GM18861 (cell line): ENCODE measurements at regions not wholly inside any gene's neighbourhood (a gene's known extent, or its start where the extent isn't known, plus 50 kb on each side); places are given as distances from the start of the nearest gene placed in this dataset.
"Not testable (repeated sequence)": the region's sequence is repeated elsewhere in the genome, so short reads cannot be mapped to it uniquely, and the experiment has no call there.

Experiments used
- ATAC-seq: cut with Tn5 transposase; IDR thresholded peaks from one replicate; pipeline ENCODE4 v1.9.1; 2021; ENCODE audit not compliant: unreplicated experiment

DNA sequence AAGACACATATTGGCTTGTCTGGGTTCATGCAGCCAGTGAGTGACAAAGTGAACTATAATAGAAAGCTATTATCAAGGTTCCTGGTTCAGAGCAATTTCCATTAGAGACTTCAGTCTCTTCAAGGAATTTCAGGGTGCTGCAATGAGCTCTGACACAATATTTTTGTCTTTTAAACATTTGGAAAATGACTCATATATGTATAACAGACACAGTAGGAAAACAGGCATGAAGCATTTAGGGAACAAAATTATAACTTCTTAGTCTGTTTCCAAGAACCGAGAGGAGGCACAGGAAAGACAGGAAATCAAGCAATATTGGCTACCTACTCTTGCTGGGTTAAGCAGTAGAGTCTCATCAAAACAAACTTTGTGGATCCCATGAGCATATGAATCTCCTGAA, 170.4 kb downstream of the PTPRC start:
- no peak for ATAC-seq

DNA sequence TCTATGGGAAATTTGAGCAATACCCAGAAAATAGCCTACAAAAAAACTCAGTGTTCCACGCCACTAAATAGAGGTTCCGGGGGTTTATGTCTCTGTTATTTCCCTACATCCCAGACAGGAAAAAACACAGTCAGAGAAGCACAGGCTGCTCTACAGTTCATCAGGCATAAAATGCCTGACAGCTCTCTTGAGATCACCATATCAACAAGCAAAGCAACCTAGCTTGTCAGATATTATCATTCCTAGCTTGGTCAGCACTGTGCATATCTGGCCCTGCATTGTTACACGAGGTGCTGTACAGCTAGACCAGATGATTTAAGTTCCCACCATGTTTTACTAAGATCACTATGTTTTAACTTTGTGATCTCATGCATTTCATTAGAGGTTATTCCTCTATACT, 172.6 kb downstream of the PTPRC start:
- ATAC-seq = no peak

DNA sequence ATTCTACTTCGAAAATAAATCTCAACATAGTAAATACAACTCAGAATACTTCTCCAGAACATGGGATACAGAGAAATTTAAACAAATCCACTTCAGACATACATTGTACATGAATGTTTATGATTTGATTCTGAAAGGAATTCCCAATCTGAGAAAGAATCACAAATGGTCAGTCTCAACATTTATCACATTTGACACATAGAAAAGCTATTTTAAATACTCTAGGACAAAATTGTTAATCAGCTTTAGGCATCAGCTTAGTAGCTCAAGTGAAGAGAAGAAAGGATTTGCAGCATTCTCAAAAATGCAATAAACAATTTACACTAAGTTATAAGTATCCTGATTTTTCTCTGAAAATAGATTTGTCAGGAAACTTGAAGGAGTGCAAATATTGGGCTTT, 184.8 kb downstream of the PTPRC start:
- ATAC-seq = no peak

DNA sequence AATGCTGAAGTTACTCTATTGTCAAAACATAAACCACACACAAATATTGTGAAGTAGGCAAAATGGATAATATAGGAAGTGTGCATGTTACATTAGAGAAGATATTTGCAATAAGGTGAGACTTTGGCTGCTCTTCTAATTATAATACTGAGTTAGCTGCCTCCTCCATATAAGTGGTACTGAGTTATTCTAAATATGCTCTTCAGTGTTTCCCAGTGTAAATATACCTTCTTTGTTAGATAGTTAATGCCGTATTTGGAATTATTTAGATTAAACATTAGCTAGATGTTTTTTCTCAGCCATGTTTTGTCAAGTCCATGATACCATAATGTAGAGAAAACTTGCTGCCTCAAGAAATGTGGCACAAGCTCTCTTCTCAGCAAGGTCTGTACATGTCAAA, 186.4 kb downstream of the PTPRC start:
- no peak for ATAC-seq

DNA sequence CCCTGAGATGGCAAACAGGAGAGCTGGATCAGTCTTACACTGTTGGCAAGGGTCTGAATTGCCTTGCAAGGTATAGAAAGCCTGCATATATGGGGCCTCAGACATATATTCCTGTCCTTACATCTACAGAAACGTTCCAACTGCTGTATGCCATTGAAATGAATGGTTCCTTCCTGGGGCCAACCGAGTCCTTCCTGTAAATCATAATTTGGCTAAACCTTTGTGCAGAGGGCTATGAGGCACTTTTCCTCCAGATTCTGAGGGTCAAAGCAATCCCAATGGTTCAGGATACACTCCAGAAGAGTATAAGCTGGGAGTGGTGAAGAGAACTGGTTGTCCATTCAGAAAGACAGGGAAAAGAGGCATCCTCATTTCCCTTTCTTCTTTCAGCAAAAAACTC, 190.5 kb downstream of the PTPRC start:
- no peak for ATAC-seq

DNA sequence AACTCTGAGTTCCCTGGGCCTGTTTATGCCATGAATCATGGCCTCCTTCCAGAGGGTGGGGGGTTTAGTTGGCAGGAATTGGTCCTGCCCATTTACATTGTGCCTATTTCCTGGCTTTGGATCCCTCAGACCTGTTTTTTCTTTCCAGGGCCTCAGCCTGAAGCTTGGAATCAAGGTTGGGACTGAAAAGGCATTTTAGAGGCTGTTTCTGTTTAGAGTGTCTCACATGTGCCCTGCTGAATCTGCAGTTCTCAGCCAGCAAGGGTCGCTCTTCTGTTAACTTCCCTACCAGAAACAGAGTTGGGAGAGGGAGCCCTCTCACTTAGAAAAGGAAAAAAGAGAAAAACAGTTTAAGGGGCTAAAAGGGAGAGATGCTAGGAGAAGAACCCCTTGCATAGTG, 191.1 kb downstream of the PTPRC start:
- no peak for ATAC-seq

DNA sequence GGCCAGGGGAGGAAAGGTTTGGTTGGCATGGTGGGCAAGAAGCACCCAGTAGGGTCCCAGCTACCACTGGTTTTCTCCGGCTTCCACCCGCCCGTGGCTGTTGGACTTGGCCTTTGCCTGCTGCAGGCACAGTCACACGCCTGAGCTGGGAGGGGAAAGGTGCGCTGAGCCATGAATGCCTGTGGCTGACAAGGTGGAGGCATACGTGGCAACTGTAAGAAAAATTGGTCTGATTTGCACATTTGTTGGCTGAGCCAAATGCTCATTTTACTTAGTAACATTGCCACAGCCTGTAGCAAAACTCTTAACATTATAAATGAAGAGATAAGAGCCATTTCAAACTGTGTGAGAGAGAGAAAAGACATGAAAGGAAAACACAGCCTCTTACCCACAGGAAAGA, 191.6 kb downstream of the PTPRC start:
- no peak for ATAC-seq

DNA sequence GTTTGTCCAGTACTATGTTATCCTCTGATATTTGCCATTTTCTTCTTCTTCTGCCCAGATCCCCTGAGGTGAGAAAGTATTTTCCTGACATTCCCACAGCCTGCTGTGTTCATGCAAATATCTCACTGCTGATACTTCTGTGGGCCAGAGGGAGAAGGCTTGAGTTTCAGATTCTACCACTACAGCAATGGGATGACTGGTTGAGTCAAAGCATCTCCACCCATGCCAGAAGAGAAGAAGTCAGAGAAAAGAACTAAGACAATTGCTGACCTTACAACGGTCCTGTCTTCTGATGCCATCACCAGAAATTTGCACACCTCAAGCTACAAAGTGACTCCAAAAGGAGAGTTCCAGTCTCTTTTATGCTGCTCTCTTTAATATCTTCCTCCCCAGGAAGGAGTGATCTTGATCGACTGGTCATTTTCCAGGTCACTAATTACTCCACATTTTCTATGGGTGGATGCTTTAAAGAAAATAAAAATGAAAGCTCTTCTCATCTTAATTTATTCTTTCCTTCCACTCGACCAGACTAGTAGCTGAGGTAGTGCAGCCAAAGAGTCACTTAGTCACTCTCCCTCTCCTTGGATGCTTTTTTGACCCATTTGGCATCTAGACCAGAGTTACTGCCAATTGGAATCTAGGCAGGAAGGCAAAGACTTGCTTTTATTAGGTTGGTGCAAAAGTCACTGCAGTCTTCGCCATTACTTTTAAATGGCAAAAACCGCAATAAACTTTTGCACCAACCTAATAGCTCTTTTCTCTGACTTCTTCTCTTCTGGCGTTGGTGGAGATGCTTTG, 195.1 kb downstream of the PTPRC start:
- ATAC-seq = no peak

DNA sequence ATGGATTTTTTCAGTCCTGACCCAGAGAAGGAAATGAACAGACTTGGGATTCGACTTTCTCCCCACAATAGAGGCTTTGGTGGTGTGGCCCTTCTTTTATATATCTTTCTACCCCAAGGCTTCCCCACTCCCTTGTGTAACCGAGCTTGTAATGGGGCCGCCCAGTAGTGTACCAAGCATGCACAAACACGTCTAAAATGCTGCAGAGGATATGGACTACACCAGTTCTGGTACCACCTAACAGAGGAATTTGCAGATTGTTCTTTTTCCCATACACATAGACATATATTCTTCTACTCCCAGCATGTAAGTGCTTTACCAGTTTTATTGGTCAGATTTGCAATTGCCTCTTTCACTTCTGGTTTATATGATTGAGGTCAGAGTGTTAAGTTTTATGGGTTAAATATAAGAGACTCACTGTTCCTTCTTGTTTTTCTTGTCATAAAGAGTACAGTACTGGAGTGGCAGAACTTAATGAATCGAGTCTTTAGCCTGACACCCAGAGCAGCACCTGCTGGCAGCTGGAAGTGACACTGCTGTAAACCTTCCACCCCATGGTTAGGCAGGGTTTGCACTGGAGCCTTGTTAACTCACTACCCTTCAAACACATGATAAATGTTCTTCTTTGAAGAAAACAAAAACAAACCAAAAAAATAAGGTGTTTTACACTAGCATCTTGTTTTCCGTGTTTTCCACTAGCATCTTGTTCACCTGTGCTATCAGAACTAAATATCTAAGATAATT, 198.6 kb downstream of the PTPRC start:
- no peak for ATAC-seq

DNA sequence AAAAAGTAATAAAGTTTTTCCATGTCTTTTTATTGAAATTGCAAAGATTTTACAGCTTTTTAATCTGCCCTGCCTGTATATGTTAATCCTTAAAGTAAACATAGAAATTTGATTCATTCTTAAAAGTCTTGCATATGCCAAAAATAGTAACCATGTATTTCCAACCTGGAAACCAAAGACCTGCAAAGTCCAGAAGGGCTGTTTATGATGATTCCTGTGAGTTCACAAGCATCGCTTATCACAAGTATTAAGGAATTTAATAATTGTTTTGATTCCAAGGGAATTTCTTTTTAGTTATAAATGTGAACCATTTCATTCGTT, 199.1 kb downstream of the PTPRC start:
- no peak for ATAC-seq

DNA sequence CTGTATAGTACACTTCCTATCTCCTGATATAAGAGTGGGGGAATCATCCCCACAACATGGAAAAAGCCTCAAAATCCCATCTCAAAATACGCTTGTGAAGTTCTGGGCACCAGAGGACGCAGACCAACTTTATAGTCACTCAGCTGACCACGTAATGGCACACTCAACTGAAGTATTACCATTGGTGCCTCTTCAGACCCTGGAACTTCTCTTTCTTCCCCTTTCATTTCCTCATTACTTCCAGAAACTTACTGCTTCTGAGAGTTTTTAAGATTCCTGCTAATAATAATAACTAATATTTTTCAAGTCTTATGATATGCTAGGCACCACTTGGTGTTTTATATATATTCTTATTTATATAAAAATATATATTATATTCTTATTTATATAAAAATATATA, 202.6 kb downstream of the PTPRC start:
- no peak for ATAC-seq

DNA sequence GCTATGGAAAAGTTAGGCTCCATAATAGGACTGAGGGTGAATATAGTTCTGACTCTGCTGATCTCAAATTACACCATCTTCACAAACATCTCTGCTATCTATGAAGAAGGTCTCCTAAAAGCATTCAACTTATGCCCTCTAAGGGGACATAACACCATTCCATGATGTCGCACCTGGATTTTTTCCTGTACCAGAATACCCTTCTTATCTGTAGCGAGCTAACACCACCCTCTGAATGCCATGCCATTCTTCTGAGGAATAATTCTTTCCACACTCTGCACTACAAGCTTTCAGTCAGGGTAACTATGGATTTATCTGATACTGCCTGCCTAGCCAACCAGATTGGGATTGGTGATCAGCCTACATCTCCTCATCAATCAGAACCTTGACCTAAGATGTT, 203.8 kb downstream of the PTPRC start:
- no peak for ATAC-seq

DNA sequence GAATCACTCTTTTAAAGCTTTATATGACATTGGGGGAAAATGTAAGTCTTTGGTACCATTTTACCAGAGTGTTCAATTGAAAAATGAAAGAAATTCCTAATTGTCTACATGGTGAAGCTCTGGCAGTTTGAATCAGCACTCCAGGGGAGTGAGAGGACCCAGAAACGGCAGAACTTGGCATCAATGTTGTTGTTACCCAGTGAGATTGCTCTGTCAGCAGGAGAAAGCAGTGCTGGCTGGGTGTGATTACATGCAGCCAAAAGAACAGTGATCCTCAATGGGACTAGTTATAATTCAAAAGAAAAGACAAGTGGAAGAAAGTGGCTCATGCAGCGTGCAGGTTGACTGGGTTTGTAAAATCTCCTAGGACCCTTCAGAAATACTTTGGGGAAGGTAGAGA, 206.4 kb downstream of the PTPRC start:
- ATAC-seq = no peak

DNA sequence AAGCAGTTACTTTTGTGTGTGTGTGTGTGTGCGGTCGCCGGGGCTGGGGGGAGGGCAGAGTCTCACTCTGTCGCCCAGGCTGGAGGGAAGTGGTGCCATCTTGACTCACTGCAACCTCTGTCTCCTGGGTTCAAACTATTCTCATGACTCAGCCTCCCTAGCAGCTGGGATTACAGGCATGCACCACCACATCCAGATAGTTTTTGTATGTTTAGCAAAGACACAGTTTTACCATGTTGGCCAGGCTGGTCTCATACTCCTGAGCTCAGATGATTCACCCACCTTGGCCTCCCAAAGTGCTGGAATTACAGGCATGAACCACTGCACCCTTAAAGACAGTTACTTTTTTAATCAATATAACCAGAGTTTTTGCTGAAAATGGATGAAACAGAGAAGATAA, 207.0 kb downstream of the PTPRC start:
- ATAC-seq = no peak

DNA sequence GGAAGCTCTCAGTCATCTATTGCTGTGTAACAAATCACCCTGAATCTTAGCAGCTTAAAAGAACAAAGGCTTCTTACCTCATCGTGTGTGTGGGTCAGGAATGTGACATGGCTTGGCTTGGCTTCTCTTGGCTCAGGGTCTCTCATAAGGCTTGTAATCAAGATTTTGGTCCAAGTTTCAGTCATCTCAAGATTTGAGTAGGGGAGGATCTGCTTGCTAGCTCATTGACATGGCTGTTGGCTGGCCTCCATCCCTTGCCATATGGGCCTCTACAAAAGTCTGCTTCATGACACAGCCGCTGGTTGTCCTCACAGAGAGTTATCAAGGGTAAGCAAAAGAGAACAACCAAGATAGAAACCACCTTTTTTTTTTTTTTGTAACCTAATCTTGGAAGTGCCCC, 207.7 kb downstream of the PTPRC start:
- no peak for ATAC-seq

DNA sequence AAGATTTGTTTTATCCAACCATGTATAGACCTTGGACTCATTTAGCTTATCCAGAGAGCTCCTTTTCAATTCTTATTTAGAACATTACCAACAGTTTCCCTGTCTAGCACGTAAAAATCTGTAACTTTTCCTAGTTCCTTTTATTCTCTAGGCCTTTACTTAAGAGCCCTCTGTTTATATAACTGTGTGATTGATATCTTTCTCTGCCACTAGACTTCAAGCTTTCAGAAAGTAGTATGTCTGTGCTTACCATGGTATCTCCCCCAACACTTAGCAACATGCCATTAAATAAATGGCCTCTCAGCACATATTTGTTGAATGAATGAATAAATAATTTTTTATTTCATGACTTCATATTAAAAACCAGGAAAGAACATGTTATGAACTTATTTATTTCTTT, 209.4 kb downstream of the PTPRC start:
- ATAC-seq = no peak

DNA sequence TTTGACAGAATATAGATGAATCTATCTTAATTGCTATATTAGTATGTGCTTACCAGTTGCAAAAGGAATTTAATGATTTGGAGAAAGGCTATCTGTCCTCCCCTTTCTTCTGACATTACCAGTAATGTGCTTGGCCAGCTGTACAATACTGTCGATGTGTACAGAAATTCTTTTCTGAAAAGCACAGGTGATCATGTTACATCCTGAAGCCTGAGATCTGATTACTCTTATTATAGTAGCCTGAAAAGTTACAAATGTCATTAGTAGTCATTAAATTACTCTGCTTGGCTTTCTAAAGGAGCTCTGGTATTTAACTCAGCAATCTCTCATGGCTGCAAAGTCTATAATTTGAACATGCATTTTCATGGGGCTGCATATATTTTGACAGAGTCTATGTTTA, 209.8 kb downstream of the PTPRC start:
- ATAC-seq = no peak

DNA sequence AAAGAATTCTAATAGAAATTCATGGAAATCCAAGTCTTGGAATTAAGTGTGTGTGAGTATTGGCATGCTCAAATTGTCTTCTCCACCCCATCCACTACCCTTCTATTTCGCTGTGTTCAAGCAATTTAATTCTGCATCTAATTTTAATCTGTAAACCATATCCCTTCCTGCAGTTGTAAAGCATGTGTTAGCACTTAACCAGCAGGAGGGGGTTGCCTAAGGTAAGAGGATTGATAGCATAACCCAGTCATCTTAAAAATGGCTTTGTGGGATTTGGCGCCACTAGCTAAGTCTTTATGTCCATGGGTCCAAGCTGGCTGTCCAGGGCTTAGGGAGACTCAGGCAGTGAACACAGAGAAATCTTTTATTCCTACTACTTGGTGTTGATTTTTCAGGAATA, 210.3 kb downstream of the PTPRC start:
- no peak for ATAC-seq

DNA sequence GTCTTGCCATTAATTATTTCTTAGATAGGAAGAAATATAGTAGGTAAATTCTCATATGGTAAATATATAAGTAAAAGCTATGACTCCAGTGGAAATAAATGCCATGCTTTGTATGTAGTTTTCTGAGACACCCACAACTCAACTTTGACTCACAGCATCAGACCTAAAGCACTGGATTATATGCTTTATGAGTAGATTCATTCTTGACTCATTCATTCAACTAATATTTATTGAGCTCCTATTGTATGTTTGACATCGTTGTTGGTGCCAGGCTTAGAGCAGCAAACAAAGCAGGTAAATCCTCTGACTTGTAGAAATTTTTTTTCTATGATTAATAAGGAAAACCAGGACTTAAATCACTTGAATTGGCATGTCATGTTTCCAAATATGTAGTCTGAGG, 211.4 kb downstream of the PTPRC start:
- no peak for ATAC-seq

DNA sequence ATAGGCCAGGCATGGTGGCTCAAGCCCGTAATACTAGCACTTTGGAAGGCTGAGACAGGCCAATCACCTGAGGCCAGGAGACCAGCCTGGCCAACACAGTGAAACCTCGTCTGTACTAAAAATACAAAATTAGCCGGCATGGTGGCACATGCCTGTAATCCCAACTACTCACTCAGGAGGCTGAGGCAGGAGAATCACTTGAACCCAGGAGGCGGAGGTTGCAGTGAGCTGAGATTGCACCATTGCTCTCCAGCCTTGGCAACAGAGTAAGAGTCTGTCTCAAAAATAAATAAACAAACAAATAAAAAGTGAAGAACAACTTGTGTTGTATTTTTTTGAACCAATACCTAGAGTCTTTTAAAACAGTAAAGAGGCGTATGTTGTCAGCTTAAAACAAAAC, 212.1 kb downstream of the PTPRC start:
- ATAC-seq = not testable (repeated sequence)

DNA sequence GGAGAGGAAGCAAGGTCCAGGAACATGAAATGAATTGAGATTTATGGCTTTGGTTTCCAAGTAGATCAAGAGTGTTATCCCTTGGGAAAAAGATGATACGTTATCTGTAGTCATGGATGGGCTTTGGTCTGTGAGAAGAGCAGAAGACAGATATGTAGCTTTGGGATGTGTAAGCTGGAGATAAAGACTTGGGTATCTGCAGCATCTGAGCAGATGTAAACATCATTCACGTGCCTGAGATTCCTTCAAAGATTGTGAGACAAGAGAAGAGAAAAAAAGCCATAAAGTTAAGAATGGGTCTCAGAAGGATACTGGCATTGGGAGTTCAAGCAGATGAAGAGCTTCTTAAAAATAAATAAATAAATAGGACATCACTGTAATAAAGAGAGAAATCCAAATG, 217.8 kb downstream of the PTPRC start:
- no peak for ATAC-seq

DNA sequence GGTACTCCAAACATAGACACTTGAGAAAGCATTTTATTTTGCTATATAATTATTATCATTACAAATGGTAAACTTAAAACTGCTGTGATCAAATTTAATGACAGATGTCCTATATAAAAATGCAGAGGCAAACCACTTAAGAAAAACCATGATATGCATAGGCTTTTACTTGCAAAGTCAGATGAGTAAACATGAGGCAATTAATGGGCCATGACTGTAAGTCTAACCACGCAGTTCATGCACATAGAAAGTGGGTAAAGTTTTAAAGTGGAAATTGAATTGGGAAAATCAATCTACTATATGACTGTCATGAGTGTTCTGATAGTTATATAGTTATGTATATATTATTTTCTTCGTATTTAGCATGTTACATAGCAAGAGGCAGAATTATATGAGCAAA, 219.2 kb downstream of the PTPRC start:
- ATAC-seq = no peak

DNA sequence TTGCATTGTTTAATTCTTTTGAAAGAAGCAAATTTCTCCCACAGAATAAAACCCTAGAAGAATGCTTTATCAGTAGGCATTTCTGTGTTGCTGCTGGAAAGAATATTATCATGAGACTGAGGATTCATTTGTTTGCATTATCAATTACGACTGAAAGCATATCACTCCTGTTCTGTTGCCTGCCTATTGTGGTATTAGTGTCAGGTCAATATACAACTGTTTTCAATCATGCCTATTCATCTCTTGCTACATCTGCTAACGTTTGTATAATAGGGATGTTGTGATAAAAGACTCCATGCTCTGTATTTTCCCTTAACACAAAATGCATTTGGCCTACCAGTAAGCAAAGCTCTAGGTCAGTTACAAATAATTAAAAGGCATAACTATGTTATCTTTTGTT, 221.5 kb downstream of the PTPRC start:
- no peak for ATAC-seq
